ENCODE measurements at regions not wholly inside any gene's neighbourhood (a gene's known extent, or its start where the extent isn't known, plus 50 kb on each side); places are given as distances from the start of the nearest gene placed in this dataset.
"Not testable (repeated sequence)": the region's sequence is repeated elsewhere in the genome, so short reads cannot be mapped to it uniquely, and the experiment has no call there.

DNA sequence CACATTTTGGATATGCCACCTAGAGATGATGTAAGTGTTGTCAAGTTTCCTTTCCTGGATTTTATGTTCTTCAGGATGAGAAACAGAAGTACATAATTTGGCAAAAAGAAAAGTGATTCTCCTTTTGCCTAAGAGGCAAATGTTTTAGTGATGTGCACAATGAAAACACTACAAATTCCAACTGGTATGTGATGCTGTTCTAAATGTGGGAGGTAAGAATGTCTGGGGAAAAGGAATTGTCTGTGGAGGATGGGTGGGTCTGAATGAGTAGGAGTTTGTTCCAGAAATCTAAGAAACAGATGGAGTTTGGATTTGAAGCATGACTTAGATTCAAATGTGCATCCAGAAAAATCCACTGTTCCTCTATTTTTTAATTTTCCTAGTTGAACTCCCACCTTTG, 473.6 kb upstream of the SPRY2 start:
- TF ChIP-seq, protein P1, sequence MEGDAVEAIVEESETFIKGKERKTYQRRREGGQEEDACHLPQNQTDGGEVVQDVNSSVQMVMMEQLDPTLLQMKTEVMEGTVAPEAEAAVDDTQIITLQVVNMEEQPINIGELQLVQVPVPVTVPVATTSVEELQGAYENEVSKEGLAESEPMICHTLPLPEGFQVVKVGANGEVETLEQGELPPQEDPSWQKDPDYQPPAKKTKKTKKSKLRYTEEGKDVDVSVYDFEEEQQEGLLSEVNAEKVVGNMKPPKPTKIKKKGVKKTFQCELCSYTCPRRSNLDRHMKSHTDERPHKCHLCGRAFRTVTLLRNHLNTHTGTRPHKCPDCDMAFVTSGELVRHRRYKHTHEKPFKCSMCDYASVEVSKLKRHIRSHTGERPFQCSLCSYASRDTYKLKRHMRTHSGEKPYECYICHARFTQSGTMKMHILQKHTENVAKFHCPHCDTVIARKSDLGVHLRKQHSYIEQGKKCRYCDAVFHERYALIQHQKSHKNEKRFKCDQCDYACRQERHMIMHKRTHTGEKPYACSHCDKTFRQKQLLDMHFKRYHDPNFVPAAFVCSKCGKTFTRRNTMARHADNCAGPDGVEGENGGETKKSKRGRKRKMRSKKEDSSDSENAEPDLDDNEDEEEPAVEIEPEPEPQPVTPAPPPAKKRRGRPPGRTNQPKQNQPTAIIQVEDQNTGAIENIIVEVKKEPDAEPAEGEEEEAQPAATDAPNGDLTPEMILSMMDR (IDR thresholded peaks at IDR 0.05), result no peak

GRCh38 chr13:80810294-80810693, 469.4 kb upstream of the SPRY2 start:
- H3K9ac ChIP-seq; H3K9me3 ChIP-seq (ENCODE audit: control insufficient read depth, low read length); H3K4me2 ChIP-seq (ENCODE audit: low read length); H3K36me3 ChIP-seq (ENCODE audit: control insufficient read depth, insufficient read depth, low read length); H3K27me3 ChIP-seq (ENCODE audit: control insufficient read depth, insufficient read depth, low read length); H3K4me3 ChIP-seq (ENCODE audit: low read depth, low read length); H3K79me2 ChIP-seq; H3K27ac ChIP-seq; H2AFZ ChIP-seq; H3K4me1 ChIP-seq: not testable (repeated sequence)

More for the DNA sequence above, 473.6 kb upstream of the SPRY2 start:
- Histone ChIP-seq H3K4me2 (ENCODE audit: low read length) (no peak overlapping the region), H3K36me3 (ENCODE audit: control insufficient read depth, insufficient read depth, low read length) (no peaks in the 10 kb centered on the region), H3K27me3 (ENCODE audit: control insufficient read depth, insufficient read depth, low read length) (no peaks in the 10 kb centered on the region), H3K79me2 (no peaks in the 10 kb centered on the region), H3K4me3 (ENCODE audit: low read depth, low read length) (no peak overlapping the region), H3K27ac (no peak overlapping the region), H3K4me1 (no peaks in the 10 kb centered on the region), H3K9me3 (ENCODE audit: control insufficient read depth, low read length) (no peaks in the 10 kb centered on the region), H3K9ac (no peak overlapping the region), H2AFZ (no peak overlapping the region)

DNA sequence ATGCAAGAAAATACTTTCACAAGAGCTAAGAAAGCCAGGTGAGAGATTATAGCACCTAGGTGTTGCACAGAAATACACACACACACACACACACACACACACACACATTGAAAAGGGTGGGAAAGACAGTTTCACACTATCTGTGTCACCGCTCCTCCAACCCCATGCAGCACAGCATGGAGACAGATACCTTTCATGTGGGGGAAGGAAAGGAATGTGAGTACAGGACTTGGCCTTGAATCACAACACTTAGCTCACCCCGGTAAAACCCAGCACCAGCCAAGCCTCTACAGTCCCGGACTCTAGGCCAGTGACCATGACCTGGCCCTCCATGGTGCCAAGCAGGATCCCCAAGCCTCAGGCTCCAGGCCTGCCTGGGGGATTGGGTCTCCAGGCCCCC, 462.0 kb upstream of the SPRY2 start:
- H2AFZ ChIP-seq, result no peak overlapping the region
- no peak overlapping the region for H3K9ac ChIP-seq
- TF ChIP-seq, protein P1 (IDR thresholded peaks at IDR 0.05), result no peak
- no peaks in the 10 kb centered on the region for H3K27me3 ChIP-seq (ENCODE audit: control insufficient read depth, insufficient read depth, low read length)
- H3K4me2 ChIP-seq (ENCODE audit: low read length), result no peak overlapping the region
- H3K9me3 ChIP-seq (ENCODE audit: control insufficient read depth, low read length), result no peaks in the 10 kb centered on the region
- H3K4me3 ChIP-seq (ENCODE audit: low read depth, low read length), result no peak overlapping the region
- H3K27ac ChIP-seq, result no peak overlapping the region
- no peaks in the 10 kb centered on the region for H3K79me2 ChIP-seq
- H3K4me1 ChIP-seq, result no peaks in the 10 kb centered on the region
- H3K36me3 ChIP-seq (ENCODE audit: control insufficient read depth, insufficient read depth, low read length), result no peaks in the 10 kb centered on the region

GRCh38 chr13:80798576-80799133, 457.7 kb upstream of the SPRY2 start:
- no peaks in the 10 kb centered on the region for H3K4me1 ChIP-seq
- TF ChIP-seq, protein P1 (IDR thresholded peaks at IDR 0.05), result no peak
- no peaks in the 10 kb centered on the region for H3K79me2 ChIP-seq
- H3K27me3 ChIP-seq (ENCODE audit: control insufficient read depth, insufficient read depth, low read length), result no peaks in the 10 kb centered on the region
- H2AFZ ChIP-seq, result no peak overlapping the region
- no peak overlapping the region for H3K4me3 ChIP-seq (ENCODE audit: low read depth, low read length)
- H3K9ac ChIP-seq, result no peak overlapping the region
- H3K4me2 ChIP-seq (ENCODE audit: low read length), result no peak overlapping the region
- no peak overlapping the region for H3K27ac ChIP-seq
- H3K36me3 ChIP-seq (ENCODE audit: control insufficient read depth, insufficient read depth, low read length), result no peaks in the 10 kb centered on the region
- H3K9me3 ChIP-seq (ENCODE audit: control insufficient read depth, low read length), result no peaks in the 10 kb centered on the region

DNA sequence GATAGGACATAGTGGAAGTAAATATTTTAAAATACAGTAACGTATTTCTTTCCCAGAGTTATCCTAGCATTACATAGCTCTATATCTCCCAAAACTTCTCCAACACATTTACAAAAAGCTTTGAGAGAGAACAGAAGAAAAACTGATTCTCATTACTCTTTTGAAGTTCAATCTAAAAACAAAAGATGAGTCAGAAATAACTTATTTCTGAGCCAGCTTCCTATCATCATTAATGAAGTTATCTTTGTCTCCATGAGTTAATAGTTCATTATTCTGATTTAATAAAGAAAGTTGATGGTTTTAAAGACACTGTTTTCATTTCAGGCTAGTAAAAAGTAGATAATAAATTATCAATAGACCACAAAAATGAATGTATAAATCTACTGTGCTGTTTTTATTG, 446.7 kb upstream of the SPRY2 start:
- H3K27ac ChIP-seq, result no peak overlapping the region
- no peaks in the 10 kb centered on the region for H3K27me3 ChIP-seq (ENCODE audit: control insufficient read depth, insufficient read depth, low read length)
- no peaks in the 10 kb centered on the region for H3K9me3 ChIP-seq (ENCODE audit: control insufficient read depth, low read length)
- no peaks in the 10 kb centered on the region for H3K4me1 ChIP-seq
- no peaks in the 10 kb centered on the region for H3K36me3 ChIP-seq (ENCODE audit: control insufficient read depth, insufficient read depth, low read length)
- H3K79me2 ChIP-seq, result no peaks in the 10 kb centered on the region
- no peak overlapping the region for H2AFZ ChIP-seq
- TF ChIP-seq, protein P1 (IDR thresholded peaks at IDR 0.05), result no peak
- no peak overlapping the region for H3K4me2 ChIP-seq (ENCODE audit: low read length)
- H3K9ac ChIP-seq, result no peak overlapping the region
- no peak overlapping the region for H3K4me3 ChIP-seq (ENCODE audit: low read depth, low read length)
